Stimulated activated naive CD8-positive, alpha-beta T cell treated with anti-CD3 and anti-CD28 coated beads, Interleukin-15, amount 100 ng/mL, for 72 hours (primary cell): ENCODE measurements at regions not wholly inside any gene's neighbourhood (a gene's known extent, or its start where the extent isn't known, plus 50 kb on each side); places are given as distances from the start of the nearest gene placed in this dataset.

Experiments
- ATAC-seq: fragments of 150-1000 bp; cut with Tn5 transposase; 2 replicates; pipeline ENCODE4 v1.10.0; 2021; ENCODE audit warnings: mild to moderate bottlenecking, moderate library complexity
- DNase-seq, 2 donors: peaks; one replicate each; pipeline ENCODE4 v3.0.0; 2021 to 2022
- H3K27ac Mint-ChIP-seq, 2 donors: one replicate each; pipeline ENCODE4 v1.8.0; 2022; ENCODE audit warnings: mild to moderate bottlenecking in 2 of 2, mixed read lengths in 2 of 2, moderate library complexity in 2 of 2
- H3K27me3 Mint-ChIP-seq: one replicate; pipeline ENCODE4 v1.8.0; 2022; ENCODE audit warnings: mixed read lengths
- H3K4me1 Mint-ChIP-seq: one replicate; pipeline ENCODE4 v1.8.0; 2022; ENCODE audit warnings: mild to moderate bottlenecking, mixed read lengths
- H3K4me3 Mint-ChIP-seq, 2 donors: one replicate each; pipeline ENCODE4 v1.8.0; 2022; ENCODE audit warnings: mild to moderate bottlenecking in 2 of 2, mixed read lengths in 2 of 2, moderate library complexity in 1 of 2
- H3K9me3 Mint-ChIP-seq, 2 donors: one replicate each; pipeline ENCODE4 v1.8.0; 2022; ENCODE audit warnings: mixed read lengths in 2 of 2

- H3K4me3 Mint-ChIP-seq: no peak overlapping the region
- H3K9me3 Mint-ChIP-seq: peaks cover 12 to 25% of the 10 kb centered on the region in 2 donors
- ATAC-seq: no peak
- H3K27ac Mint-ChIP-seq: no peak overlapping the region
- peaks cover 6% of the 10 kb centered on the region for H3K4me1 Mint-ChIP-seq
- peaks cover 17% of the 10 kb centered on the region for H3K27me3 Mint-ChIP-seq
- no peak for DNase-seq
Observed at GRCh38 chr2:8564475-8564874, 117.4 kb upstream of the ID2 start.

DNA sequence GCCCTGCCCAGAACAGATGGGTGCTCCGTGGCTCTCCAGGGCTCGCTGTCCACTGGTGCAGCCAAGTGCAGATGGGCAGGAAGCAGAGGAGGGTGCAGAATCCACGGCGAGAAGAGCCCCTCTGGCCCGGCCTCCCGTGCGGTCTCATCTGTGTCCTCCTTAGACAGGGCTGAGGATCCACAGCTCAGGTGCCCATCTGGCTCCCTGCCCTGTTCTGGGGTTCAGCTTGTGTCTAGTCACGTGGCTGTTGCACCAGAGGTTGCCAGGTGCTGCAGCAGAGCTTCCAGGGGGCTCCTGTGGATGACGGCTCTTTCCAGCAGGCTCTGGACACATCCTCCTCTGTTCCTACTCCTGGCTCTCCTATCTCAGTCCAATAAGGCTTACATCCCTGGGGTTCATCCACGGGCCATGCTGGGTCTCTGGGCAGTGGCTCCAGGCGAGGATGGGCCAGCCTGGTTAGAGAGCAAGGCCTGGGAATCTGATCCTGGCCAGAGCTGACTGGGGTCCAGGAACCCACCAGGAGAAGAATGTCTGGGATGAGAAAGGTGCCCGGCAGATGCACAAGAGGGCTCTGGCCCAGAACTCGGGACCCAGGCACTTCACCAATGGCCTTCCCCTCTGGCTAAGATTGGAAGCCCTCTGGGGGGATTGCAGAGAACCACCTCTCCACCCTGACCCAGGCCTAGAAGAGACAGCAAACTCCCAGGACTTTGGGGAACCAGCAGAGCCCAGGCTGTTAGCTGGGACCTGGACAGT lies 116.3 kb upstream of the ID2 start:
- no peak for ATAC-seq
- no peak overlapping the region for H3K27ac Mint-ChIP-seq

DNA sequence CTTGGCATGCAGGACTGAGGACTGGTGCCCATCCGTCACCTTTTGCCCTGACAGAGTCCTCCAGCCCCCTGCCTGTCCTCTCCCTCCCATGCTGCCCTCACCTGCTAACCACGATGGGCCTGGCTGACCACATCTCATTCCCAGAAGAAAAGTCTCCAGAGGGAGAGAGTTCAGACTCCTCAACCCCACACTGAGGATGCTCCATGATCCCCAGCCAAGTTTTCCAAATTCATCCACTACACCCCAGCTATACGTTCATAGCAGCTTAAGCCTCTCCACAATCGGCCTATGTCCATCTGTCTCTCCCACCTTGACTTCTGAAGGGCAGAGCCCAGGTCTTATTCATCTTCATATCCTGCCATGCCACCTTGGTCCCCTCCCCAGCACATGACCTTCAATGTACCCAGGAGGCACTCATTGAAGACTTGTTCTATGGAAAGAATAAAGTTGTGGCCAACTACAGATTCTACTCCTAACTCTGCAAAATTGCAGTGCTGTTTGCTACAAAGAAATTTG lies 115.6 kb upstream of the ID2 start:
- Mint-ChIP-seq H3K4me1 (peaks cover 15% of the 10 kb centered on the region), H3K4me3 (no peak overlapping the region), H3K9me3 (peaks cover 3 to 11% of the 10 kb centered on the region in 2 donors), H3K27me3 (peaks cover 17% of the 10 kb centered on the region), H3K27ac (no peak overlapping the region)
- DNase-seq (no peak), ATAC-seq (no peak)

More for the DNA sequence above, 116.3 kb upstream of the ID2 start:
- DNase-seq: no peak
- H3K4me3 Mint-ChIP-seq: no peak overlapping the region
- peaks cover 17% of the 10 kb centered on the region for H3K27me3 Mint-ChIP-seq
- H3K4me1 Mint-ChIP-seq: peaks cover 10% of the 10 kb centered on the region
- peaks cover 6 to 15% of the 10 kb centered on the region in 2 donors for H3K9me3 Mint-ChIP-seq

DNA sequence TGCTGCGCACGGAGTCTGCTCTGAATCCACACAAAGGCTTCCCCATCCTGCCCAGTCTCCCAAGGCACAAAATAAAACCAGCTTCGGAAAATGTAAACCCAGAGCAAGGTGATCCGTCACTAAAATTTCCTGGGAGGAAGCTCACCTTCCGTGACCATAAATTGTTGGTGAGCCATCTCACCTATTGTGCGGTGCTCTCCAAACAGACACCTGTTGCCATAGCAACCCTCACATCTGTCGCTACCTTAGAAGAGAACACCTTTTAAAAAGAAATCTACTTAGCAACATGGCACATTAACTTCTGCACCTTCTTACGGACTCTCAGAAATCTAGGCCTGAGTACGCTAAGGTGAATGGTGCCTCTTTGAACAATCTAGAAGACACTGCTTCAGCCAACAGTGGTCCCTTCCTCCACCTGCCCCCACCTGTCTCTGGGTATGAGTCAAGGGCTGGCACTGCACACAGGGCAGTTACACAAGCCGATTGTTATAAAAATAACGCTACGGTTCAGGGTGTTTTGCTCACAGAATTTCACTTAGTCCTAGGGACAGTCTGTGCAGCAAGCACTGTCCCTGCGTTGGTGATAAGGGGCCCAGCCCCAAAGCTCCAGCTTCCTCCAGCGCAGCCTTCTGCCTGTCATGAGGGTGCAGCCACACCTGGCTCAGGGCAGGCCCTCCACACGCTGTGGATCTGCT lies 114.9 kb upstream of the ID2 start:
- Mint-ChIP-seq H3K4me3 (no peak overlapping the region), H3K4me1 (peaks cover 22% of the 10 kb centered on the region), H3K27ac (no peak overlapping the region), H3K9me3 (peaks cover 1 to 8% of the 10 kb centered on the region in 2 donors), H3K27me3 (peaks cover 23% of the 10 kb centered on the region)
- DNase-seq (no peak), ATAC-seq (no peak)

DNA sequence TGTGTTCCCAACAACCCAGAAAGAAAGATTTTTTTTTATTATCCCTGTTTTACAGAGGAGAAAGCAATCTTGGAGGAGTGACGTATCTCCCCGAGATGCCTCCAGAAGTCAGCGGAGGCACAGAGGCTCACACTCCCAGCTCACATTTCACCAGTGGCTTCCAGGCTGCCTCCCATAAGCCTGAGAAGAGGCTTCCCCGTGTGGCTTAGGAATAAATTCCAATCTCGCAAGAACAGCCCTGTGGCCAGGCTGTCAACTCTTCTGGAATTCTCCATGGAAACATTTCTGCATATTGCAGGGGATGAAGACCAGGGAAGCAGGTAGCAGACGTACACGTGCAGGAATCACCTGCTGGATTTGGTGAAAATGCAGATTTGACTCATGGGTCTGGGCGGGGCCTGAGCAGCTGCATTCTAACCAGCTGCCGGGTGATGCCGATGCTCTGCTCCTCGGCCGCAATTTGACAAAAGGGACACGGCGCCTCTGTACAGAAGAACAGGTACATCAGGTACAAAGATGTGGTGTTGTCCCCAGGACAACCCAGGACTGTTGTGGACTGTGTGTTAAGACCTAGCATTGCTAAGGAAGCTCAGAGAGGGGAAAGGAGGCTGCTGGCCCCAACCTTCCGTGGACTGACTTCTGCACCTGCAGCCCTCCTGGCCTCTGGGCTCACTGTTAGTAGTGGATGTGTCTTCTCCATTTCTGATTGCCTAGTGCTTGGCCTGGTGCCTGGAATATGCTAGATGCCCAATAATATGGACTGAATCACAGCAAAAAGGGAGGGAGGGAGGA lies 114.2 kb upstream of the ID2 start:
- H3K9me3 Mint-ChIP-seq: peaks cover 0 to under 1% of the 10 kb centered on the region in 2 donors

GRCh38 chr2:8568543-8569302 lies 113.1 kb upstream of the ID2 start:
- Mint-ChIP-seq H3K4me1 (peaks cover 28% of the 10 kb centered on the region), H3K4me3 (no peak overlapping the region), H3K27ac (no peak overlapping the region), H3K9me3 (no peaks in the 10 kb centered on the region), H3K27me3 (peaks cover 36% of the 10 kb centered on the region)
- ATAC-seq: no peak
- no peak for DNase-seq

More for the DNA sequence above, 114.2 kb upstream of the ID2 start:
- Mint-ChIP-seq H3K27ac (no peak overlapping the region), H3K27me3 (peaks cover 30% of the 10 kb centered on the region), H3K4me1 (peaks cover 28% of the 10 kb centered on the region), H3K4me3 (no peak overlapping the region)
- no peak for ATAC-seq
- no peak for DNase-seq

DNA sequence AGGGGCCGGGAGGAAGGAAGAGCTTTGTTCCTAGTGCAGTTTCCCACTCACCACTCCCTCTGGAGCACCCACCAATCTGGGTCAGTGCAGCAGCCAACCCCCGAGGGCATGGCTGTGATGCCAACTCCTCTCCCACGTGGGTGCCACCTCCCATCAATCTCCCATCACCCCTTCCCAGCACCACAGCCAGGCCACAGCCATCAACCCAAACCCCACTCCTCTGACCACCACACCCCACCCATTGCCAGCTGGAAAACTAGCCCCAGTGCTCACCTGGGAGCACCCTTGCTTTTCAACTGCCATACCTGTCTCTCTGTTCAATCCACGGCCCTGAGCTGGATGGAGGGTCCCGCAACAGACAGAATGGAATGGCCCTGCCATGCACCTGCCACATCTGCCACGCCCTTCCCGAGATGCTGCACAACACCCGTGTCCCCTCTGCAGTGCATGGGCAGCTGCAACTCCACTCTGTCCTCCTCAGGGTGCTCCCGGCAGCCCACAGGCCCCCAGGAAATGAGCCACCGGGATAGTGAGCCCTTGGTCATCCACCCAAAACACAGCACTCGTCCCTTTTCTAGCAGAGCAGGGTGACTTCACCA lies 112.4 kb upstream of the ID2 start:
- ATAC-seq: no peak
- Mint-ChIP-seq H3K27ac (peak overlapping the region in 1 of 2 donors; percentile 77), H3K4me1 (peaks cover 28% of the 10 kb centered on the region), H3K4me3 (no peak overlapping the region), H3K27me3 (peaks cover 41% of the 10 kb centered on the region), H3K9me3 (no peaks in the 10 kb centered on the region)
- DNase-seq: no peak

DNA sequence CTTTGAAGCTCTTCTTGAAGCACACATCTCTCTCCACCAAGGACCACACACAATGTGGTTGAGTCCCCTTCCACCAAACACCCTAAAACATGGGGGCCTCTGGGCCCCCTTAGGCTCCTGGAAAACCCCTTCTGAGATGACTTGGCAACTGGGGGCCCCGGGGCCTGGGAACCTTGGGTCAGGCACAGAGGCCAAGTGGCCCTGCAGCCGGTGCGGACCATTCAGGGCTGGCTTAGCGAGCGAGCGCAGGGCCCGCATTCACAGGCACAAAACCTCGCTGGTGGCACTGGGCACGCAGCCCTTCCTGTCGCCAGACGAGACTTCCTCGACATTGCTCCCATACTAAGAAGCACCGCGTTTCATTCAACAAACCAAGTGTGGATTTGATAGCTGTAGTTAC lies 111.2 kb upstream of the ID2 start:
- Mint-ChIP-seq H3K27ac (no peak overlapping the region), H3K27me3 (peaks cover 41% of the 10 kb centered on the region)
- ATAC-seq: no peak

GRCh38 chr2:8571301-8571791 lies 110.5 kb upstream of the ID2 start:
- ATAC-seq (no peak), DNase-seq (no peak)
- Mint-ChIP-seq H3K4me1 (peaks cover 47% of the 10 kb centered on the region), H3K4me3 (no peak overlapping the region), H3K27me3 (peaks cover 43% of the 10 kb centered on the region), H3K9me3 (no peaks in the 10 kb centered on the region), H3K27ac (no peak overlapping the region)

More for the DNA sequence above, 111.2 kb upstream of the ID2 start:
- H3K9me3 Mint-ChIP-seq: no peaks in the 10 kb centered on the region
- peaks cover 40% of the 10 kb centered on the region for H3K4me1 Mint-ChIP-seq
- no peak overlapping the region for H3K4me3 Mint-ChIP-seq
- no peak for DNase-seq

GRCh38 chr2:8571792-8572499 lies 109.9 kb upstream of the ID2 start:
- peaks cover 53% of the 10 kb centered on the region for H3K4me1 Mint-ChIP-seq
- H3K27me3 Mint-ChIP-seq: peaks cover 40% of the 10 kb centered on the region
- DNase-seq (no peak), ATAC-seq (no peak)
- no peak overlapping the region for H3K27ac Mint-ChIP-seq
- no peaks in the 10 kb centered on the region for H3K9me3 Mint-ChIP-seq
- H3K4me3 Mint-ChIP-seq: no peak overlapping the region

DNA sequence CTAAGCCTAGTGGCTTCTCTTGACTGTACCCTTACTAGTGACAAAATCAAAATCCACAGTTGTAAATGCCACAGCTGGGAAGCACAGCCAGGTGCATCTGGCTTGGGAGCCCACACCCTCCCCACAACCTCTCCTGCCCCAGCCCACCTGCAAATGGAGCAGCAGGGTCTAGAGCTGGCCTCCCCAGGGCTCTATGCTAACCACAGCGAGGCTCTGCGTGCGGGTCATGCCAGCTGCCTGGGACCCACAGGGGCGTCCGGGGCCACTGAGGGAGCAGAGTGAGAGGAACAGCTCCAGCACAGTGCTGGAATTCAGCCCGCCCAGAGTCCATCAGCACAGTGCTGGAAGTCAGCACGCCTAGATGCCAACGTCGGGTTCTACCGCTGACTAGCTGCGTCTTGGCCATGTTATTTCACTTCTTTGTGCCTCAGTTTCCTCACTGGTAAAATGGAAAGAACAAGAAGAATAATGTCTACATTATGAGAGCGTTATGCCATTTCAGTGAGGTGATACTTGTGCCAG lies 109.1 kb upstream of the ID2 start:
- Mint-ChIP-seq H3K4me3 (no peak overlapping the region), H3K27me3 (peaks cover 46% of the 10 kb centered on the region), H3K27ac (no peak overlapping the region)

DNA sequence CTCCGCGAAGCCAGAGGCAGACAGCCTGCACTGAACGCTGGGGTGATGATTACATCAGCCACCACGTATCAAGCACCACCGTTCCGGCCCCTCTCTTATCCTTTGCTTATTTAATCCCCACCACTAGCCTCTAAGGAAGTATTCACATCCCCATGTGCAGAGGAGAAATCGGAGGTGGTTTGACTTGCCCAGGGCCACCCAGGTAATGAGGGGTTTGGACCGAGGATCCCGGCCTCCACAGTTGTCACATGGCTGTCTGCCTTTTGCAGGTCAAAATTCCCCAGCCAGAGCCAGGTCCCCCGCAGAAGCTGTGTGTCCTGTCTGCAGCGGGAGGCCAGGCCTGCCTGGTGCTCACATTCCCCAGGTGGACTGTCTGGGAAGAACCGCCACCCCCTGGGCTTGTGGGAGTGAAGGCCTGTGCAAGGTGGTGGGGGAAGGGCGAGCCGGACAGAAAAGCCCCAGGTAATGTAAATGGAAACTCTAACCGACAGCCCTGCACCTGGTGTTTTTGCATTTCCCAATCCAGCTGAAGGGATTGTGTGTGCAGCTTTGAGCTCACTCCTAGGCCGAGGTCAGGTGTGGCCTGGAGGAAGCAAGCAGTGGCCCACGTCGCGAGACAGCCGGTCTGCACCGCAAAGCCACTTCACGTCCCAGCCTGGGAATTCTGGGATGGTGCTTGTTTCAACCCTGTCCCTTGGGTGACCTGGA lies 108.5 kb upstream of the ID2 start:
- H3K9me3 Mint-ChIP-seq: no peaks in the 10 kb centered on the region
- H3K27ac Mint-ChIP-seq: no peak overlapping the region
- peaks cover 50% of the 10 kb centered on the region for H3K27me3 Mint-ChIP-seq
- no peak overlapping the region for H3K4me3 Mint-ChIP-seq
- peaks cover 67% of the 10 kb centered on the region for H3K4me1 Mint-ChIP-seq
- ATAC-seq (no peak), DNase-seq (no peak)

More for the DNA sequence above, 109.1 kb upstream of the ID2 start:
- Mint-ChIP-seq H3K4me1 (peaks cover 61% of the 10 kb centered on the region), H3K9me3 (no peaks in the 10 kb centered on the region)
- DNase-seq: no peak
- ATAC-seq: no peak

GRCh38 chr2:8573942-8574195 lies 108.0 kb upstream of the ID2 start:
- Mint-ChIP-seq H3K9me3 (no peaks in the 10 kb centered on the region), H3K27ac (no peak overlapping the region), H3K4me3 (no peak overlapping the region), H3K4me1 (peaks cover 68% of the 10 kb centered on the region), H3K27me3 (peaks cover 55% of the 10 kb centered on the region)
- ATAC-seq (no peak), DNase-seq (no peak)
